ENCODE measurements at regions not wholly inside any gene's neighbourhood (a gene's known extent, or its start where the extent isn't known, plus 50 kb on each side); places are given as distances from the start of the nearest gene placed in this dataset.

GRCh38 chr21:26273686-26274313 lies 103.2 kb upstream of the APP start:
- DNase-seq (ENCODE audit: low read depth, low spot score) = no peak
- no peak for ATAC-seq
- TF ChIP-seq, protein P1, sequence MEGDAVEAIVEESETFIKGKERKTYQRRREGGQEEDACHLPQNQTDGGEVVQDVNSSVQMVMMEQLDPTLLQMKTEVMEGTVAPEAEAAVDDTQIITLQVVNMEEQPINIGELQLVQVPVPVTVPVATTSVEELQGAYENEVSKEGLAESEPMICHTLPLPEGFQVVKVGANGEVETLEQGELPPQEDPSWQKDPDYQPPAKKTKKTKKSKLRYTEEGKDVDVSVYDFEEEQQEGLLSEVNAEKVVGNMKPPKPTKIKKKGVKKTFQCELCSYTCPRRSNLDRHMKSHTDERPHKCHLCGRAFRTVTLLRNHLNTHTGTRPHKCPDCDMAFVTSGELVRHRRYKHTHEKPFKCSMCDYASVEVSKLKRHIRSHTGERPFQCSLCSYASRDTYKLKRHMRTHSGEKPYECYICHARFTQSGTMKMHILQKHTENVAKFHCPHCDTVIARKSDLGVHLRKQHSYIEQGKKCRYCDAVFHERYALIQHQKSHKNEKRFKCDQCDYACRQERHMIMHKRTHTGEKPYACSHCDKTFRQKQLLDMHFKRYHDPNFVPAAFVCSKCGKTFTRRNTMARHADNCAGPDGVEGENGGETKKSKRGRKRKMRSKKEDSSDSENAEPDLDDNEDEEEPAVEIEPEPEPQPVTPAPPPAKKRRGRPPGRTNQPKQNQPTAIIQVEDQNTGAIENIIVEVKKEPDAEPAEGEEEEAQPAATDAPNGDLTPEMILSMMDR (IDR thresholded peaks at IDR 0.05) = no peak
- no peak for TF ChIP-seq TCF7L2 (IDR thresholded peaks at IDR 0.05; ENCODE audit: low read depth, low read length)
- no peak for TF ChIP-seq POLR2AphosphoS5 (IDR thresholded peaks at IDR 0.05; ENCODE audit: low read depth, low read length)
- TF ChIP-seq, protein P2, sequence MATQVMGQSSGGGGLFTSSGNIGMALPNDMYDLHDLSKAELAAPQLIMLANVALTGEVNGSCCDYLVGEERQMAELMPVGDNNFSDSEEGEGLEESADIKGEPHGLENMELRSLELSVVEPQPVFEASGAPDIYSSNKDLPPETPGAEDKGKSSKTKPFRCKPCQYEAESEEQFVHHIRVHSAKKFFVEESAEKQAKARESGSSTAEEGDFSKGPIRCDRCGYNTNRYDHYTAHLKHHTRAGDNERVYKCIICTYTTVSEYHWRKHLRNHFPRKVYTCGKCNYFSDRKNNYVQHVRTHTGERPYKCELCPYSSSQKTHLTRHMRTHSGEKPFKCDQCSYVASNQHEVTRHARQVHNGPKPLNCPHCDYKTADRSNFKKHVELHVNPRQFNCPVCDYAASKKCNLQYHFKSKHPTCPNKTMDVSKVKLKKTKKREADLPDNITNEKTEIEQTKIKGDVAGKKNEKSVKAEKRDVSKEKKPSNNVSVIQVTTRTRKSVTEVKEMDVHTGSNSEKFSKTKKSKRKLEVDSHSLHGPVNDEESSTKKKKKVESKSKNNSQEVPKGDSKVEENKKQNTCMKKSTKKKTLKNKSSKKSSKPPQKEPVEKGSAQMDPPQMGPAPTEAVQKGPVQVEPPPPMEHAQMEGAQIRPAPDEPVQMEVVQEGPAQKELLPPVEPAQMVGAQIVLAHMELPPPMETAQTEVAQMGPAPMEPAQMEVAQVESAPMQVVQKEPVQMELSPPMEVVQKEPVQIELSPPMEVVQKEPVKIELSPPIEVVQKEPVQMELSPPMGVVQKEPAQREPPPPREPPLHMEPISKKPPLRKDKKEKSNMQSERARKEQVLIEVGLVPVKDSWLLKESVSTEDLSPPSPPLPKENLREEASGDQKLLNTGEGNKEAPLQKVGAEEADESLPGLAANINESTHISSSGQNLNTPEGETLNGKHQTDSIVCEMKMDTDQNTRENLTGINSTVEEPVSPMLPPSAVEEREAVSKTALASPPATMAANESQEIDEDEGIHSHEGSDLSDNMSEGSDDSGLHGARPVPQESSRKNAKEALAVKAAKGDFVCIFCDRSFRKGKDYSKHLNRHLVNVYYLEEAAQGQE (IDR thresholded peaks at IDR 0.05; ENCODE audit: insufficient read depth in 1 of 2, low read depth in 2 of 2, low read length in 1 of 2) = no peak
- TF ChIP-seq SIN3A (IDR thresholded peaks at IDR 0.05; ENCODE audit: borderline replicate concordance, insufficient read depth, low read depth, low read length) = no peak
- BruUV-seq (replicated peaks) = no TSS peak
- H3K4me3 ChIP-seq (ENCODE audit: low read depth in 2 of 2, low read length in 2 of 2) = no peak overlapping the region
- intact Hi-C loops (cut with micrococcal nuclease; ENCODE audit: unreplicated experiment) (no loop called here), in situ Hi-C loops (cut with HindIII; ENCODE audit: low pct_unique_long_range_greater_than_20kb, low sequenced_read_pairs) (no loop called here)
- CTCF ChIA-PET = no interaction called here
- H3K27ac ChIP-seq (ENCODE audit: low read length) = no peak overlapping the region
- no peaks in the 10 kb centered on the region for H3K36me3 ChIP-seq (ENCODE audit: control insufficient read depth, insufficient read depth, low read length)
- POLR2A ChIA-PET = no interaction called here
- H3K9me3 ChIP-seq (ENCODE audit: control insufficient read depth, insufficient read depth, low read depth, low read length) = peaks cover 7% of the 10 kb centered on the region; the same call in 1 of the 2 replicates
- H3K4me1 ChIP-seq (ENCODE audit: control insufficient read depth, insufficient read depth, low read length) = no peaks in the 10 kb centered on the region
- no peaks in the 10 kb centered on the region for H3K27me3 ChIP-seq (ENCODE audit: control insufficient read depth, insufficient read depth, low read length)

DNA sequence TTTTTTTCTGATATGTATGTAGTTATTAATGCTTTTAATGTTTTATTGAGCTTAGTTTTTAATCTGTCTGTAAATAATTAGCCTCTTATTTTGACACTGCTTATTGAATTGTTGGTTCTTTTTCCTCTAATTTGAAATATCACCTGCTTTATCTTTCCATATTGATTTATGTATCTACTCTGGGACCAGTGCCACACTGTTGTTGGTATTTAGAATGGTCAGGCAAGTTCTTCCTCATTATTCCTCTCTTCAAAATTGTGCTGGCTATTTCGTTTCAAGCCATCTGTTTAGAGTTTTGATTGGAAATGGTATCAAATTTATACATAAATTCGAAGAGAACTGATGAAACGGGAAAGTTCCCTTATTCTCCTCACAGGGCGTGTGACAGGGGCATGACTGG lies 96.8 kb upstream of the APP start:
- no TSS peak for BruUV-seq (replicated peaks)
- Histone ChIP-seq H3K4me3 (ENCODE audit: low read depth in 2 of 2, low read length in 2 of 2) (no peak overlapping the region), H3K36me3 (ENCODE audit: control insufficient read depth, insufficient read depth, low read length) (no peaks in the 10 kb centered on the region), H3K4me1 (ENCODE audit: control insufficient read depth, insufficient read depth, low read length) (no peaks in the 10 kb centered on the region), H3K27ac (ENCODE audit: low read length) (no peak overlapping the region), H3K9me3 (ENCODE audit: control insufficient read depth, insufficient read depth, low read depth, low read length) (no peaks in the 10 kb centered on the region), H3K27me3 (ENCODE audit: control insufficient read depth, insufficient read depth, low read length) (no peaks in the 10 kb centered on the region)
- in situ Hi-C loops (cut with HindIII; ENCODE audit: low pct_unique_long_range_greater_than_20kb, low sequenced_read_pairs) = no loop called here
- ChIA-PET POLR2A (no interaction called here), CTCF (no interaction called here)
- TF ChIP-seq POLR2AphosphoS5 (IDR thresholded peaks at IDR 0.05; ENCODE audit: low read depth, low read length) (no peak), TCF7L2 (IDR thresholded peaks at IDR 0.05; ENCODE audit: low read depth, low read length) (no peak), SIN3A (IDR thresholded peaks at IDR 0.05; ENCODE audit: borderline replicate concordance, insufficient read depth, low read depth, low read length) (no peak)
- TF ChIP-seq, protein P2 (IDR thresholded peaks at IDR 0.05; ENCODE audit: insufficient read depth in 1 of 2, low read depth in 2 of 2, low read length in 1 of 2) = no peak
- TF ChIP-seq, protein P1 (IDR thresholded peaks at IDR 0.05) = no peak
- intact Hi-C loops (cut with micrococcal nuclease; ENCODE audit: unreplicated experiment) = no loop called here
- no peak for DNase-seq (ENCODE audit: low read depth, low spot score)
- no peak for ATAC-seq

All from Panc1 (cell line).